Stimulated activated CD4-positive, alpha-beta T cell treated with anti-CD3 and anti-CD28 coated beads, Interleukin-2, amount 100 ng/mL, for 4 hours (primary cell): ENCODE measurements at regions not wholly inside any gene's neighbourhood (a gene's known extent, or its start where the extent isn't known, plus 50 kb on each side); places are given as distances from the start of the nearest gene placed in this dataset.

Source experiments
- DNase-seq: peaks from one replicate; pipeline ENCODE4 v3.0.0-alpha.2; 2020; ENCODE audit warnings: low read depth

- DNase-seq = no peak
Observed at GRCh38 chrX:44470816-44471215, 71.8 kb downstream of the FUNDC1 start.

- DNase-seq = no peak
Observed at GRCh38 chrX:44462850-44463249, 79.8 kb downstream of the FUNDC1 start.

GRCh38 chrX:44459501-44459900 is 83.2 kb downstream of the FUNDC1 start:
- DNase-seq = no peak

DNA sequence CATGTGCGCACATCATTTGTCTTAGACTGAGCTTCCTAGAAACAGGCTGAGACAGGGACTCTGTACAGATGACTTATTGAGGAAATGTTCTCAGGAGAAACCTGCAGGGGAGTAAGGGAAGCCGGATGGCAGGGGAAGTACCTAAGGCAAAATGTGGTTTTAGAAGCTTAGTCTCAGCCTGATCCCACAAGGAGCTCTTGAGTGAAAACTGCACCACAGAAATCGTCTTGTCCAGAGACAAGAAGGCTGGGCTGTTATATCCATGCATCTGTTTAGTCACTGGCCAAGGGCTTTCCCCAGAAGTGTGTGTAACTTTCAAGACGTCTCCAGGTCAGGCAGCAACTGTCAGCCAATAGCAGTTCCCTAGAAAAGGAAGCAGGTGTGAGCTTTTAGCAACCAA is 86.0 kb downstream of the FUNDC1 start:
- DNase-seq = no peak

DNA sequence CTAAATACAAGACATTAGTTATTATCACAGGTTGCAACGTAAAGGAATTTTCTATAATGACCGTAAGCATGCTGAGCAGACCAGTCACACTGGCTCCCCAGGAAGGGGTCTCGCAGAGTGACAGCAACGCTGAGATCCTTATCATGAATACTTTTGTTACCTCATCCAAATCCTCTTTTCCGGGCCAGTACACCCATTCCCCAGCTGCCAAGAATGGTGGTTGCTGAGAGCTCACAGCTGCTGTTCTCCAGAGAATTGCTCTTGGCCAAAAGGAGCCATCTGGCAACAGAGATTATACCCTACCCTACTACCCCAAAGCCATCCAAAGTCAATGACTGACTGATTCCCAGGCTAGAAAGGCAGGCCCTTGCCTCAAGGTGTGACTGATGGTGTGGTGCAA is 91.6 kb downstream of the FUNDC1 start:
- no peak for DNase-seq

DNA sequence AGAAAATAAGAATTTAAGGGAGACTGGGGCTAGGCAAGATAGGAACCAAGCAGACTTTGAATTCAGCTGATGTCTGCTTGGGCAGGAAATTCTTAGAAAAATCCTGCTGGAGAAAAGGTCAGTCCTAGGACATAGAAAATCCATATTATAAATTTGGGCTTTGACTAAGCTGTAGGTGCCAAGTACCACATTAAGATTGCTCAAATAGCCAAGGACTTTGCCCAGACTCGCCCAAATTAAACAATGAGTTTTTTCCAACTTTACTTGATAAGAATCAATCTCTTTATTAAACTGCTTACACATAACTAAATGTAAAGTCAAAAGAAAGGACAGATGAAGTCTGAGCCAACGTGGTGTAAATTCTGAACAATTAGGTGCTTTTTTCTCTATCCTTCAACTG is 95.4 kb downstream of the FUNDC1 start:
- no peak for DNase-seq

DNA sequence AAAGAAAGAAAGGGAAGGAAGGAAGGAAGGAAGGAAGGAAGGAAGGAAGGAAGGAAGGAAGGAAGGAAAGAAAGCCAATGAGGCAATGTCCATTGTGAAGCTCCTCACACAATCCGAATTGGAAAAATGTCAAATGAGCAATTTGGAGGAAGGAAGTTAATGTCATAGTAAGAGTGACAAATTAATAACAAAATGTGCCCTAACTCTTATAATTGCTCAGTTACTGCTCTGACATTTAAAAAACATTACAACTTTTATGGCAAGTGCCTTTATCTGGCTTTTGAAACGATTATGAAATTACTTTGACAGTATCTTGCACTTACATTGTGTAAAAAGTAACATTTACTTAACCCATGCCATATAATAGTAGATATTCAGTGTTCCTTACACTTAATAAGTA is 96.5 kb upstream of the EFHC2 start:
- DNase-seq = no peak

GRCh38 chrX:44439242-44439794 is 95.8 kb upstream of the EFHC2 start:
- no peak for DNase-seq

DNA sequence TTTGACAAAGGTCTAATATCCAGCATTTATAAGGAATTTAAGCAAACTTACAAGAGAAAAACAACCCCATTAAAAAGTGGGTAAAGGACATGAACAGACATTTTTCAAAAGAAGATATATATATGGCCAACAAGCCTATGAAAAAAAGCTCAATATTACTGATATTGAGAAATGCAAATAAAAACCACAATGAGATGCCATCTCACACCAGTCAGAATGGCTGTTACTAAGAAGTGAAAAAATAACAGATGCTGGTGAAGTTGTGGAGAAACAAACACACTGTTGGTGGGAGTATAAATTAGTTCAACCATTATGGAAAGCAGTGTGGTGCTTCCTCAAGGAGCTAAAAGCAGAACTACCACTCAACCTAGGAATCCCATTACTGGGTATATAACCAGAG is 91.6 kb upstream of the EFHC2 start:
- DNase-seq = no peak

DNA sequence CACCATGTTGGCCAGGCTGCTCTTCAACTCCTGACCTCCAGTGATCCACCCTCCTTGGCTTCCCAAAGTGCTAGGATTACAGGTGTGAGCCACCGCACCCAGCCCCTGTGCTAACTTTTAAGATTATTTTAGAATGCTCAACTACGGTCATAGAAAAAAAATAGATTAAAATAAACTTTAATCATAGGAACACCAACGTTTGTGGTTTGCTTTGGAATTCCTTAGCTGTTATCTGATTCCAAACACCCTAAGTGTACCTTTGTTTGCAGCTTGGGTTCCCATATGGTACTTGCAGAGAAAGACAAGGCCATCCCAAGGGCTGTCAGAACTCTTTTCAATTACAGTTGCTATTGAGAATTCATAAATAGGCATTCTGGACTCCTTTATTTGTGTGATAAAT is 90.1 kb upstream of the EFHC2 start:
- no peak for DNase-seq

GRCh38 chrX:44432641-44433040 is 89.2 kb upstream of the EFHC2 start:
- no peak for DNase-seq

DNA sequence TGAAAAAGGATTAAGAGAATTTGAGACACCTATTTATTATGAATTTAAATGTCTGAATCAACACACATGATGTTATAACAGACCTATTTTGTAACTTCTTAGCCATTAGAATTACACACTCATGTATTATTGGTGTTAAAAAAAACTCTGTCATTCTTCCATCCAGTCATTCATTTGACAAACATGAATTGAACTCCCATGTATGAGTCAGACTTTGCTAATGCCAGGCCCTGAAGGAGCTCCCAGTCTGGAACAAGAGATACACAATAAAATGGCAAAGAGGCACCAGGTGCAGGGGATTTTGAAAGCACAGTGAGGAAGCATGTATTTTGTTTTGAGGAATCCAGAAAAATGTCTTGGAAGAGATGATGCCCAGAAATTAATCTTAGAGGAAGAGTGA is 87.7 kb upstream of the EFHC2 start:
- DNase-seq = no peak

- DNase-seq = no peak
Observed at GRCh38 chrX:44428989-44429627, 85.6 kb upstream of the EFHC2 start.

DNA sequence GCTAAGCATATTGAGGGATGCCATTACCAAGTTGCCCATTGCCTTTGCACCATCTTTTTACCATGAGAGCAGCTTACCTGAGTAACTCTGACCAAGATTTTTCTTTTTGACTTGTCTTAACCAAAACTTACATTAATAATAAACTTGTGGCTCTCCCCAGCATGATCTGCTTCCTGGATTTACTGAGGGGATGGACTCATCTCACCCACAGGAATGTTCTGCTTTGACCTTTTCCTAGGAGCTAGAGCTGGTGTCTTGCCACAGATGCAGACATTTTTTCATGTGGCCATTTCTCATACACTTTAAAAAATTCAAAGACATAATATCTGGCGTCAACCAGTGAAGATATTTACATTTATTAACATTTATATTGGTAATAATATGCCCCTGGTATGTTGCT is 79.2 kb upstream of the EFHC2 start:
- DNase-seq = no peak

GRCh38 chrX:44415639-44416386 is 72.3 kb upstream of the EFHC2 start:
- DNase-seq = no peak

- no peak for DNase-seq
Observed at GRCh38 chrX:44401151-44401550, 57.7 kb upstream of the EFHC2 start.

DNA sequence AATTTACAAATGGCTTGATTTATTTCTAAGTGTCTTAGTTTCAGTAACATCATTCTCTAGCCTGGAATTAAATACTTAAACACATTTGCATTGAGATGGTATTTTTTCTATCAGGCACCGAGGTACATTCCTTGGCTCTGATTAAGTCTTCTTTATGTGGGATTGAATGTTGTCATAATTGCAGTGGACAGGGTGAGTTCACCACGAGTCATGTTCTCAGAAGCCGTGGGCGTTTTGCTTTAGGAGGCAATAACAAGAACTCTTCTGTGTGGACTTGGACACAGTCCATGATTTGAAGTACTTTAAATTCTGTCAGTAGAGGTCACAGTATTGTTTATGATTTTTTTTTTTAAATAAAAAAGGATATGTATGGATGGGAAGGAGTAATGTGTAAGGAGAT is 57.1 kb upstream of the EFHC2 start:
- peak; percentile 4 for DNase-seq

GRCh38 chrX:44400161-44400560 is 56.7 kb upstream of the EFHC2 start:
- DNase-seq = no peak
